D341Med (cell line): ENCODE measurements at regions not wholly inside any gene's neighbourhood (a gene's known extent, or its start where the extent isn't known, plus 50 kb on each side); places are given as distances from the start of the nearest gene placed in this dataset.

ENCODE experiments used
- DNase-seq: peaks from one replicate; pipeline ENCODE4 v3.0.0; 2012; ENCODE audit warnings: low spot score

DNA sequence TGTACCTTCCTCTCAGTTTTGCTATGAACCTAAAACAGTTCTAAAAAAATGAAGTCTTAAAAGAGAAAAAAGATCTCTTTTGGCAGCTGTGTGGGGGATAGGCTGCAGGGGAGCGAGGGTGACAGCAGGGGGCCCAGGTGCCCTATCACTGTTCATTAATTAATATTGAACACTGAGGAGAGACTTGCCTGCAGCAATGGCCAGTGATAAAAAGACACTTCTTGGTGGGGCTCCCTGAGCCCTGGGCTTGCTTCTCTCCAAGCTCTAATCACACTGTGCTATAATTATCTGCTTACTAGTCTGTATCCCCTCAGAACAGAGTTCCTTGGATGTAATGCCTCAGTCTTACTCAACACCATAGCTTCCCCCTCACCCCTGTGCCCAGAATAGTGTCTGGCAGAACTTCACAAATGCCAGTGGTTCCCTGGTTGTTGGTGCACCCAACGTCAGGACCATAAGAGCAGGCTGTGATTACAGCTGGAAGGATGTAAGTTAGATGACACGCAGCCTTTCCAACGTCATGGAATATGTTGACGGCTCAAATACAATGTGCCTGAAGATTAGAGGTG lies 52.0 kb upstream of the IRX6 start:
- no peak for DNase-seq

DNA sequence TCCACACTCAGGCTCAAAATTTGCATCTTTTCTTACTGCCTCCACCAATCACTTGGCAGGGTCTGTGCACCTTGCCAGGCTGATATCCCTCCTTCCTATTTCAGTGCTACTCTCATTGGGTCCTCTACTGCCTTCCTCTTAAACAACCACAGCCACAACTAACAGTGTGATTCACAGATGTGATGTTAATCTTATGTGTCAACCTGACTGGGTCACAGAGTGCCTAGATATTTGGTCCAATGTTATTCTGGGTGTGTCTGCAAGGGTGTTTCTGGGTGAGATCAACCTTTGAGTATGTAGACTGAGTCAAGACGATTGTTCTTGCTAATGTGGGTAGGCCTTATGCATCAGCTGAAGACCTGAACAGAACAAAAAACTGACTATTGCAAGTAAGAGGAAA lies 51.3 kb upstream of the IRX6 start:
- DNase-seq = no peak

DNA sequence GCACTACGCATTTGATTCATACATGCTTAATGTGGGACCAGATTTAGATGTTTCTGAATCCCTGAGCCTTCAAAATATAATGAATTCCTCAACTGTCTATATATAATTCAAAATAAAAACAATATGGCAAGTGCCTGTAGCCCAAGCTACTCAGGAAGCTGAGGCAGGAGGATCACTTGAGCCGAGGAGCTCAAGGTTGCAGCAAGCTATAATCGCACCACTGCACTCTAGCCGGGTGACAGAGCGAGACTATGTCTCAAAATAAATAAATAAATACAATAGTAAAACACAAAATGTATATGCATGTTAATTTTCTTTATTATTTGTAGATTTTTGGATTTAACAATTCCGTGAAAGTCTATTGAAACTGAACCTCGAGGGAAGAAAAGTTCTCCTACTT lies 50.6 kb upstream of the IRX6 start:
- no peak for DNase-seq

DNA sequence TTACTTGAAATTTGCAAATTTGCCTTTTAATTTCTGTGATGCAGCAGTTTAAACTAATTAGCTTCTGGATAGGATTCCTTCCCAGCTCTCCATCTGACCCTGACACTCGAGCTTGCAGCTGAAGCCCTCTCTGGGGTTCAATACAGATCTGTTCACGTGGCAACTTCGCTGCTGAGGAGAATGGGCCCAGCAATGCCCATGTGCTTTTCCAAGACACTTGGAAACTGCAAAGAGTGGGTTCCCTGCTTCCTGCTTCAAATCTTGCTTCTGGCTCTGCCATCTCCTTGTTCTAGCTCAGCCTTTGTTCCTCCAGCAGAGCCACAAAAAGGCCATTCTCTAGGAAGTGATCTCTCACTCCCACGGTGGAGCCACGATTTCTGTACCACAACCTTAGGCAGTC lies 50.0 kb upstream of the IRX6 start:
- DNase-seq = no peak
